B cell (primary cell): ENCODE measurements at regions not wholly inside any gene's neighbourhood (a gene's known extent, or its start where the extent isn't known, plus 50 kb on each side); places are given as distances from the start of the nearest gene placed in this dataset.

Source experiments
- ATAC-seq: fragments of 200-7000 bp; cut with Tn5 transposase; one replicate; pipeline ENCODE4 v1.10.0; 2021; ENCODE audit warnings: low read depth, mild to moderate bottlenecking, moderate number of reproducible peaks, moderate library complexity
- CTCF ChIA-PET: fragments of 350-600 bp; sonication (Branson Sonifier 250); formaldehyde crosslinking; loops from one replicate; lab custom pipeline; 2021; ENCODE audit warnings: antibody characterized with exemption, inconsistent platforms; lab: Charles Lee
- POLR2A ChIA-PET: fragments of 350-600 bp; sonication (Branson Sonifier 250); formaldehyde crosslinking; loops from one replicate; lab custom pipeline; 2021; ENCODE audit warnings: antibody characterized with exemption; lab: Charles Lee
- DNase-seq: peaks from one replicate; pipeline ENCODE4 v3.0.0; 2013
- H2AFZ ChIP-seq: 2 replicates; pipeline ENCODE4 v1.6.1; 2012; ENCODE audit warnings: mild to moderate bottlenecking, low read depth, low read length; ENCODE audit not compliant: insufficient read depth, poor library complexity, severe bottlenecking
- H3K27ac ChIP-seq, 2 donors: 1 replicate in 1 of 2; 2 replicates in 1 of 2; pipeline ENCODE4 v1.5.1; 2012 to 2013; ENCODE audit warnings: low read length in 2 of 2, mild to moderate bottlenecking in 2 of 2, moderate library complexity in 1 of 2
- H3K27me3 ChIP-seq, 4 experiments: fragments of 200-600 bp in 1 of 4; sonication (generic) in 1 of 4; replicated peaks in 1 of 4; 1 replicate in 2 of 4; 2 replicates in 2 of 4; pipeline versions ENCODE4 v1.6.1 to v1.7.0; 2013 to 2016; ENCODE audit warnings: low read length in 3 of 4, mild to moderate bottlenecking in 2 of 4, mixed read lengths in 1 of 4, moderate library complexity in 1 of 4; ENCODE audit not compliant: insufficient read depth in 4 of 4, control insufficient read depth in 3 of 4; ENCODE audit errors: control extremely low read depth in 1 of 4
- H3K36me3 ChIP-seq, 2 experiments: replicated peaks in 1 of 2; 1 replicate in 1 of 2; 2 replicates in 1 of 2; pipeline versions ENCODE4 v1.6.1 to v1.7.1; 2013; ENCODE audit warnings: low read length in 1 of 2; ENCODE audit not compliant: insufficient read depth in 2 of 2, control insufficient read depth in 1 of 2; ENCODE audit errors: control extremely low read depth in 1 of 2, extremely low read depth in 1 of 2
- H3K4me1 ChIP-seq, 2 donors: fragments of 200-600 bp in 1 of 2; sonication (generic) in 1 of 2; 1 replicate in 1 of 2; 2 replicates in 1 of 2; pipeline versions ENCODE4 v1.5.1 to v1.6.1; 2013 to 2017; ENCODE audit warnings: low read length in 2 of 2; ENCODE audit not compliant: control insufficient read depth in 2 of 2, insufficient read depth in 2 of 2
- H3K4me2 ChIP-seq: replicated peaks from 2 replicates; pipeline ENCODE3; 2012; ENCODE audit warnings: mild to moderate bottlenecking, low read depth, low read length; ENCODE audit not compliant: poor library complexity, severe bottlenecking
- H3K4me3 ChIP-seq, 5 experiments: fragments of 200-600 bp in 1 of 5; sonication (generic) in 1 of 5; 1 replicate in 3 of 5; 2 replicates in 2 of 5; pipeline versions ENCODE4 v1.5.1 to v1.7.0; 2011 to 2016; ENCODE audit warnings: low read length in 4 of 5, mild to moderate bottlenecking in 4 of 5, low read depth in 2 of 5, control low read depth in 1 of 5, moderate library complexity in 1 of 5; ENCODE audit not compliant: insufficient read depth in 1 of 5; ENCODE audit errors: control extremely low read depth in 1 of 5, extremely low read depth in 1 of 5
- H3K79me2 ChIP-seq: fragments of 200-600 bp; sonication (generic); one replicate; pipeline ENCODE4 v1.6.0; 2016; ENCODE audit warnings: low read length; ENCODE audit not compliant: control insufficient read depth, insufficient read depth
- H3K9ac ChIP-seq: fragments of 200-600 bp; sonication (generic); 2 replicates; pipeline ENCODE4 v1.6.1; 2017; ENCODE audit warnings: mild to moderate bottlenecking, low read length, moderate library complexity
- H3K9me3 ChIP-seq, 3 donors: one replicate each; pipeline versions ENCODE4 v1.6.1 to v1.7.1; 2013; ENCODE audit warnings: low read length in 2 of 3; ENCODE audit not compliant: control insufficient read depth in 2 of 3, insufficient read depth in 1 of 3; ENCODE audit errors: control extremely low read depth in 1 of 3
- H4K20me1 ChIP-seq: 2 replicates; pipeline ENCODE4 v1.6.0; 2012; ENCODE audit warnings: mild to moderate bottlenecking, low read length; ENCODE audit not compliant: insufficient read depth, control insufficient read depth, poor library complexity, severe bottlenecking
- H3K27ac Mint-ChIP-seq: one replicate; pipeline ENCODE4 v1.8.0; 2021; ENCODE audit warnings: mixed read lengths
- H3K27me3 Mint-ChIP-seq: one replicate; pipeline ENCODE4 v1.8.0; 2021; ENCODE audit warnings: mixed read lengths
- H3K4me1 Mint-ChIP-seq: one replicate; pipeline ENCODE4 v1.8.0; 2021; ENCODE audit warnings: mixed read lengths
- H3K4me3 Mint-ChIP-seq: one replicate; pipeline ENCODE4 v1.8.0; 2021; ENCODE audit warnings: mixed read lengths
- H3K9me3 Mint-ChIP-seq: one replicate; pipeline ENCODE4 v1.8.0; 2022; ENCODE audit warnings: mixed read lengths; ENCODE audit not compliant: insufficient read depth
- CTCF ChIP-seq: fragments of 200-600 bp; IDR thresholded peaks from one replicate; pipeline ENCODE4 v1.8.0; 2022; ENCODE audit warnings: antibody characterized with exemption, mild to moderate bottlenecking
- EZH2 ChIP-seq: IDR thresholded peaks from 2 replicates; pipeline ENCODE4 v1.6.1; 2012; ENCODE audit warnings: borderline replicate concordance, low read depth, mild to moderate bottlenecking, moderate library complexity, low read length; ENCODE audit not compliant: insufficient read depth, poor library complexity, severe bottlenecking
- WGBS: methylation state at CpG from one replicate; pipeline ENCODE4 v1.1.5; 2013; ENCODE audit warnings: missing lambda C conversion rate; ENCODE audit not compliant: insufficient coverage; 5-methylcytosine and 5-hydroxymethylcytosine counted together
- intact Hi-C: fragments of 100-400 bp; cut with micrococcal nuclease; formaldehyde crosslinking; loops from one replicate; pipeline ENCODE4 v1.10.0; 2022

GRCh38 chrX:107577933-107578332 lies 50.4 kb upstream of the PRPS1 start:
- Histone ChIP-seq H3K4me1 (no peaks in the 10 kb centered on the region), H3K27me3 (no peaks in the 10 kb centered on the region), H3K4me2 (no peak overlapping the region), H3K27ac (no peak overlapping the region), H3K4me3 (no peak overlapping the region), H3K9ac (no peak overlapping the region), H2AFZ (no peak overlapping the region), H3K9me3 (no peaks in the 10 kb centered on the region), H4K20me1 (no peaks in the 10 kb centered on the region), H3K79me2 (no peaks in the 10 kb centered on the region), H3K36me3 (no peaks in the 10 kb centered on the region)
- no peaks in the 10 kb centered on the region for H3K4me1 Mint-ChIP-seq
- H3K9me3 Mint-ChIP-seq: no peaks in the 10 kb centered on the region
- H3K4me3 Mint-ChIP-seq: no peak overlapping the region
- DNase-seq: no peak
- H3K27ac Mint-ChIP-seq: no peak overlapping the region
- ChIA-PET POLR2A (no interaction called here), CTCF (interaction anchor here (0.7 kb wide), 1 partner anchor 169 kb away, joined by 4 read pairs; no protein-coding TSS in a partner anchor)
- ATAC-seq: no peak
- no peaks in the 10 kb centered on the region for H3K27me3 Mint-ChIP-seq
- TF ChIP-seq CTCF: no peak
- TF ChIP-seq EZH2: no peak
- WGBS: no CpG with 5 or more reads among the region's 2 CpGs
- intact Hi-C loops: no loop called here
